ENCODE measurements at regions not wholly inside any gene's neighbourhood (a gene's known extent, or its start where the extent isn't known, plus 50 kb on each side); places are given as distances from the start of the nearest gene placed in this dataset.

DNA sequence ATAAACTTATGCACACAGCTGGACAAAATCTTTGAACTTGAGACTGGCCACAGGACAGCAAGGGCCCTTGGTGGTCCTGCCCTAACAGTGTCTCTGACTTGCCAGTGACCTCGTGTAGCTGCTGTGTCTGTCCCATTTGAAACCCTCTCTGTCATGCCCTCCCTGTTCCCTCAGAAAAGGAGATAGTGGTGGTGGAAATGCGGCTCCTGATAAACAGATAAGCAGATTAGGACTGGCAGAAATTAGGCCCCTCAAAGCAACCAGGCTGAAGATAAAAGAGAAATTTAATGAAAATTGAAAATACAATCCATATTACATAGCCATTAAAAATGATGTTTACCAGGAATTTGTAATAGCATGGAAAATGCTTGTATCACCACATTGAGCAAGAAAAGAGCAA lies 136.6 kb upstream of the ATP6AP2 start:
- Histone ChIP-seq H3K4me3 (ENCODE audit: low read length) (no peak overlapping the region), H3K27ac (ENCODE audit: low read length) (no peak overlapping the region), H3K4me1 (ENCODE audit: control insufficient read depth, insufficient read depth, low read length) (no peaks in the 10 kb centered on the region), H3K36me3 (ENCODE audit: control insufficient read depth, insufficient read depth, low read length) (no peaks in the 10 kb centered on the region), H3K9me3 (ENCODE audit: control insufficient read depth, insufficient read depth, low read length) (no peaks in the 10 kb centered on the region), H3K27me3 (ENCODE audit: control insufficient read depth, insufficient read depth, low read length) (no peaks in the 10 kb centered on the region)
- Mint-ChIP-seq H3K27me3 (ENCODE audit: low read depth in 2 of 2) (peaks cover 0 to 37% of the 10 kb centered on the region in 2 donors), H3K36me3 (no peaks in the 10 kb centered on the region), H3K27ac (no peak overlapping the region), H3K9me3 (no peaks in the 10 kb centered on the region), H3K4me3 (no peak overlapping the region), H3K4me1 (peaks cover under 1% of the 10 kb centered on the region in 2 donors)
- no CpG with 5 or more reads among the region's 2 CpGs for WGBS (ENCODE audit: insufficient coverage)
- DNase-seq = no peak
- TF ChIP-seq, protein P1, sequence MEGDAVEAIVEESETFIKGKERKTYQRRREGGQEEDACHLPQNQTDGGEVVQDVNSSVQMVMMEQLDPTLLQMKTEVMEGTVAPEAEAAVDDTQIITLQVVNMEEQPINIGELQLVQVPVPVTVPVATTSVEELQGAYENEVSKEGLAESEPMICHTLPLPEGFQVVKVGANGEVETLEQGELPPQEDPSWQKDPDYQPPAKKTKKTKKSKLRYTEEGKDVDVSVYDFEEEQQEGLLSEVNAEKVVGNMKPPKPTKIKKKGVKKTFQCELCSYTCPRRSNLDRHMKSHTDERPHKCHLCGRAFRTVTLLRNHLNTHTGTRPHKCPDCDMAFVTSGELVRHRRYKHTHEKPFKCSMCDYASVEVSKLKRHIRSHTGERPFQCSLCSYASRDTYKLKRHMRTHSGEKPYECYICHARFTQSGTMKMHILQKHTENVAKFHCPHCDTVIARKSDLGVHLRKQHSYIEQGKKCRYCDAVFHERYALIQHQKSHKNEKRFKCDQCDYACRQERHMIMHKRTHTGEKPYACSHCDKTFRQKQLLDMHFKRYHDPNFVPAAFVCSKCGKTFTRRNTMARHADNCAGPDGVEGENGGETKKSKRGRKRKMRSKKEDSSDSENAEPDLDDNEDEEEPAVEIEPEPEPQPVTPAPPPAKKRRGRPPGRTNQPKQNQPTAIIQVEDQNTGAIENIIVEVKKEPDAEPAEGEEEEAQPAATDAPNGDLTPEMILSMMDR (IDR thresholded peaks at IDR 0.05) = no peak
- no peak for ATAC-seq
- intact Hi-C loops (cut with micrococcal nuclease) = loop anchor here (10.0 kb wide), 1 partner anchor 59 kb away; no protein-coding TSS in a partner anchor

DNA sequence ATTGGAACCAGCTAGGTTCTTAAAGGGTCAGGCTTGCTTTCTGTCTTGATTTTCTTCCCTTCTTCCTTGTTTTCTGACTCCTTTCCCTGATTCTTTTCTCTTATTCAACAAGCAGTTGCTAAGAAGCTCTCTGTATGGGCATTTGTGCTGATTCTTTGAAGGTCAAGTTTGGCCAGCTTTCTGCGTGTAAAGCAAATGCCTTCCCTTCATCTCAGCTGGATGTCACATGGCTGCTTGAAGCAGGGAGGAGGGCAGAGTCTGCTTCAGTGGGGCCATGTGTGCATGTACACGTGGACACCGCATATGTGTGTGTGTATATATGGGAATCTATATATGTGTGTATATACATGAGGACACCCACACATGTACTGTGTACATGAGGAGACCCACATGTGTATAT lies 139.9 kb upstream of the ATP6AP2 start:
- WGBS (ENCODE audit: insufficient coverage) = 80% methylated on average over 2 of the region's 3 CpGs
- Mint-ChIP-seq H3K36me3 (no peaks in the 10 kb centered on the region), H3K4me1 (no peaks in the 10 kb centered on the region), H3K4me3 (no peak overlapping the region), H3K27ac (no peak overlapping the region), H3K9me3 (no peaks in the 10 kb centered on the region), H3K27me3 (ENCODE audit: low read depth in 2 of 2) (peaks cover 0 to 50% of the 10 kb centered on the region in 2 donors)
- intact Hi-C loops (cut with micrococcal nuclease) = loop anchor here (10.0 kb wide), 1 partner anchor 56 kb away; no protein-coding TSS in a partner anchor
- Histone ChIP-seq H3K27ac (ENCODE audit: low read length) (no peak overlapping the region), H3K27me3 (ENCODE audit: control insufficient read depth, insufficient read depth, low read length) (no peaks in the 10 kb centered on the region), H3K36me3 (ENCODE audit: control insufficient read depth, insufficient read depth, low read length) (no peaks in the 10 kb centered on the region), H3K9me3 (ENCODE audit: control insufficient read depth, insufficient read depth, low read length) (no peaks in the 10 kb centered on the region), H3K4me1 (ENCODE audit: control insufficient read depth, insufficient read depth, low read length) (no peaks in the 10 kb centered on the region), H3K4me3 (ENCODE audit: low read length) (no peak overlapping the region)
- ATAC-seq (no peak), DNase-seq (no peak)
- TF ChIP-seq, protein P1 (IDR thresholded peaks at IDR 0.05) = no peak

DNA sequence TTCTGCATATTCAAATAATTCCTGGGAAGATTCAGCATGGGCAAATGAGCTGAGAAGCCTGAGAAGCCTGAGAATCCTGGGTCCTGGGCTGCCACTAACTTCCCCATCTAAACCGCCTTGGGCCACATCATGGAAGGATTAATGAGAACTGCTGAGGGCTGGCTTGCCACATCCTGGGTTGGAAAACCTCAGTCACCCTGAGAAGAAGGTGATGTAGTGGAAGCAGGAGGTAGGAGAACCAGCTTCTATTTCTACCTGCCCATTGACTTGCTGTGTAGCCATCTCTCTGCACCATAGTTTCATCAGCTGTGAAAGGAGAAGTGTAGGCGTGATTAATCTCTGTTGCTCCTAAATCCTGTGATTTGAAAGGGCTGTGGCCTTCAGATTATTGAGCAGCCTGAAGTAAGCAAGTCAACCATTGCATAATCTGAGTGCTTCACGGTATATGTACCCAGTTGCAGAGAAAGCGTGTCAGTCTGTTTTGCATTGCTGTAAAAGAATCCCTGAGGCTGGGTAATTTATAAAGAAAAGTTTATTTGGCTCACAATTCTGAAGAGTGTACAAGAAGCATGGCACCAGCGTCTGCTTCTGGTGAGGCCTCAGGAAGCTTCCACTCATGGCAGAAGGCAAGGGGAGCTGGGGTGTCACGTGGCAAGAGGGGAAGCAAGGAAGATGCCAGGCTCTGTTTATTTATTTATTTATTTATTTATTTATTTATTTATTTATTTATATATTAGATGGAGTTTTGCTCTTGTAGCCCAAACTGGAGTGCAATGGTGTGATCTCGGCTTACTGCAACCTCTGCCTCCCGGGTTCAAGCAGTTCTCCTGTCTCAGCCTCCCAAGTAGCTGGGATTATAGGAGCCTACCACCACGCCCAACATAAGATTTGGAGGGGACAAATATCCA lies 140.9 kb upstream of the ATP6AP2 start:
- Mint-ChIP-seq H3K27me3 (ENCODE audit: low read depth in 2 of 2) (peaks cover 0 to 49% of the 10 kb centered on the region in 2 donors), H3K9me3 (no peaks in the 10 kb centered on the region), H3K27ac (no peak overlapping the region), H3K4me3 (no peak overlapping the region), H3K4me1 (no peaks in the 10 kb centered on the region), H3K36me3 (no peaks in the 10 kb centered on the region)
- 85% methylated on average over 4 of the region's 9 CpGs for WGBS (ENCODE audit: insufficient coverage)
- no peaks in the 10 kb centered on the region for H3K4me1 ChIP-seq (ENCODE audit: control insufficient read depth, insufficient read depth, low read length)
- intact Hi-C loops (cut with micrococcal nuclease) = loop anchor here (10.0 kb wide), 1 partner anchor 55 kb away; no protein-coding TSS in a partner anchor
- ATAC-seq (no peak), DNase-seq (no peak)
- H3K27ac ChIP-seq (ENCODE audit: low read length) = no peak overlapping the region
- H3K36me3 ChIP-seq (ENCODE audit: control insufficient read depth, insufficient read depth, low read length) = no peaks in the 10 kb centered on the region
- no peak overlapping the region for H3K4me3 ChIP-seq (ENCODE audit: low read length)
- H3K27me3 ChIP-seq (ENCODE audit: control insufficient read depth, insufficient read depth, low read length) = no peaks in the 10 kb centered on the region
- TF ChIP-seq, protein P1 (IDR thresholded peaks at IDR 0.05) = no peak
- no peaks in the 10 kb centered on the region for H3K9me3 ChIP-seq (ENCODE audit: control insufficient read depth, insufficient read depth, low read length)

All from natural killer cell (primary cell).